ENCODE measurements at regions not wholly inside any gene's neighbourhood (a gene's known extent, or its start where the extent isn't known, plus 50 kb on each side); places are given as distances from the start of the nearest gene placed in this dataset.
"Not testable (repeated sequence)": the region's sequence is repeated elsewhere in the genome, so short reads cannot be mapped to it uniquely, and the experiment has no call there.

GRCh38 chr13:54268013-54268695, 1239.5 kb downstream of the OLFM4 start:
- not testable (repeated sequence) for DNase-seq

- no peak for DNase-seq
These were observed 1258.6 kb downstream of the OLFM4 start for GRCh38 chr13:54287062-54287764.

GRCh38 chr13:54301085-54301484, 1272.5 kb downstream of the OLFM4 start:
- DNase-seq = no peak

GRCh38 chr13:54305377-54305776, 1276.8 kb downstream of the OLFM4 start:
- DNase-seq = no peak

GRCh38 chr13:54312885-54313284, 1284.3 kb downstream of the OLFM4 start:
- no peak for DNase-seq

- DNase-seq = no peak
These were observed 1289.1 kb downstream of the OLFM4 start for GRCh38 chr13:54317722-54318121.

- DNase-seq = no peak
These were observed 1308.9 kb downstream of the OLFM4 start for GRCh38 chr13:54337540-54337939.

- DNase-seq = no peak
These were observed 1318.9 kb downstream of the OLFM4 start for GRCh38 chr13:54347531-54347930.

- DNase-seq = no peak
These were observed 1327.6 kb downstream of the OLFM4 start for GRCh38 chr13:54356209-54356608.

GRCh38 chr13:54356849-54357248, 1328.2 kb downstream of the OLFM4 start:
- DNase-seq = no peak

- DNase-seq = no peak
These were observed 1328.8 kb downstream of the OLFM4 start for GRCh38 chr13:54357284-54357933.

- no peak for DNase-seq
These were observed 1332.8 kb downstream of the OLFM4 start for GRCh38 chr13:54361460-54361859.

- DNase-seq = no peak
These were observed 1338.1 kb downstream of the OLFM4 start for GRCh38 chr13:54366728-54367127.

GRCh38 chr13:54367639-54368271, 1339.1 kb downstream of the OLFM4 start:
- DNase-seq = no peak

- no peak for DNase-seq
These were observed 1339.8 kb downstream of the OLFM4 start for GRCh38 chr13:54368387-54368786.

- no peak for DNase-seq
These were observed 1344.6 kb downstream of the OLFM4 start for GRCh38 chr13:54373211-54373610.

GRCh38 chr13:54379461-54379860, 1350.8 kb downstream of the OLFM4 start:
- no peak for DNase-seq

- DNase-seq = no peak
These were observed 1355.0 kb downstream of the OLFM4 start for GRCh38 chr13:54383604-54384003.

- DNase-seq = no peak
These were observed 1359.0 kb downstream of the OLFM4 start for GRCh38 chr13:54387625-54388024.

GRCh38 chr13:54390841-54391240, 1362.2 kb downstream of the OLFM4 start:
- no peak for DNase-seq

GRCh38 chr13:54394085-54394700, 1365.6 kb downstream of the OLFM4 start:
- DNase-seq = no peak

- no peak for DNase-seq
These were observed 1366.3 kb downstream of the OLFM4 start for GRCh38 chr13:54394908-54395307.

- no peak for DNase-seq
These were observed 1373.9 kb downstream of the OLFM4 start for GRCh38 chr13:54402495-54402894.
